Suprapubic skin (tissue), 4 donors: ENCODE measurements at regions not wholly inside any gene's neighbourhood (a gene's known extent, or its start where the extent isn't known, plus 50 kb on each side); places are given as distances from the start of the nearest gene placed in this dataset.

Experiments
- POLR2A ChIP-seq, 2 donors: fragments of 450-650 bp; IDR thresholded peaks; one replicate each; pipeline ENCODE4 v1.6.1; 2017; ENCODE audit warnings: antibody characterized with exemption in 2 of 2, mild to moderate bottlenecking in 2 of 2, moderate library complexity in 2 of 2
- POLR2AphosphoS5 ChIP-seq, 3 donors: sonication (generic); formaldehyde crosslinking; IDR thresholded peaks; one replicate each; pipeline ENCODE4 v1.6.1; 2017; ENCODE audit warnings: antibody characterized with exemption in 3 of 3
- TF ChIP-seq, protein P1 (sequence below), 2 donors: fragments of 200-600 bp in 1 of 2; fragments of 450-650 bp in 1 of 2; sonication (generic) in 1 of 2; IDR thresholded peaks; one replicate each; pipeline ENCODE4 v1.5.1; 2016 to 2019; ENCODE audit warnings: antibody characterized with exemption in 2 of 2, mild to moderate bottlenecking in 1 of 2, moderate library complexity in 1 of 2

DNA sequence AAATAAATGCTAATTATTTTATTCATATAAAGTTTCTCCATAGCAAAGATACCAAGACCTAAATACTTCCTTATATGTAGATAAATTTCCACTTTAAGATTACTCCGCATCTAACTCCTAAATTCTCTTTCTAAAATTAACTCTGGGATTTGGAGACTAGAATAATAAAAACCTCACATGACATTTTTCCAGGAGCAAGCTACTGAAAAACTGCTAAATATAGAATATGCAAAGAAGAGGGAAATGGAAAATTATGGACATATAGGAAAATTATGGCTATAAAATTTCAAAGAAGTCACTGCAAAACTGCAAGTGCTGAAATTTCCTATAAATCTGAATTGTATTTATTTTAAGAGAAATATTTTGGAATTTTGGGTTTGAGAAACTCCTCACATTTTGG is 186.2 kb downstream of the DUSP6 start:
- TF ChIP-seq, protein P1, sequence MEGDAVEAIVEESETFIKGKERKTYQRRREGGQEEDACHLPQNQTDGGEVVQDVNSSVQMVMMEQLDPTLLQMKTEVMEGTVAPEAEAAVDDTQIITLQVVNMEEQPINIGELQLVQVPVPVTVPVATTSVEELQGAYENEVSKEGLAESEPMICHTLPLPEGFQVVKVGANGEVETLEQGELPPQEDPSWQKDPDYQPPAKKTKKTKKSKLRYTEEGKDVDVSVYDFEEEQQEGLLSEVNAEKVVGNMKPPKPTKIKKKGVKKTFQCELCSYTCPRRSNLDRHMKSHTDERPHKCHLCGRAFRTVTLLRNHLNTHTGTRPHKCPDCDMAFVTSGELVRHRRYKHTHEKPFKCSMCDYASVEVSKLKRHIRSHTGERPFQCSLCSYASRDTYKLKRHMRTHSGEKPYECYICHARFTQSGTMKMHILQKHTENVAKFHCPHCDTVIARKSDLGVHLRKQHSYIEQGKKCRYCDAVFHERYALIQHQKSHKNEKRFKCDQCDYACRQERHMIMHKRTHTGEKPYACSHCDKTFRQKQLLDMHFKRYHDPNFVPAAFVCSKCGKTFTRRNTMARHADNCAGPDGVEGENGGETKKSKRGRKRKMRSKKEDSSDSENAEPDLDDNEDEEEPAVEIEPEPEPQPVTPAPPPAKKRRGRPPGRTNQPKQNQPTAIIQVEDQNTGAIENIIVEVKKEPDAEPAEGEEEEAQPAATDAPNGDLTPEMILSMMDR (IDR thresholded peaks at IDR 0.05), result no peak
- TF ChIP-seq POLR2AphosphoS5 (IDR thresholded peaks at IDR 0.05), result no peak
- no peak for TF ChIP-seq POLR2A (IDR thresholded peaks at IDR 0.05)
